ACC112 (cell line): ENCODE measurements at regions not wholly inside any gene's neighbourhood (a gene's known extent, or its start where the extent isn't known, plus 50 kb on each side); places are given as distances from the start of the nearest gene placed in this dataset.
"Not testable (repeated sequence)": the region's sequence is repeated elsewhere in the genome, so short reads cannot be mapped to it uniquely, and the experiment has no call there.

Source experiments
- H2AFZ ChIP-seq: fragments of 200-600 bp; sonication (generic); one replicate; pipeline ENCODE4 v1.6.0; 2017; ENCODE audit warnings: antibody characterized with exemption, low read length; ENCODE audit not compliant: unreplicated experiment
- H3K27ac ChIP-seq: fragments of 200-600 bp; sonication (generic); 2 replicates; pipeline ENCODE4 v1.5.1; 2014; ENCODE audit warnings: low read depth, mild to moderate bottlenecking, antibody characterized with exemption, low read length, moderate library complexity
- H3K27me3 ChIP-seq: fragments of 200-600 bp; sonication (generic); 2 replicates; pipeline ENCODE4 v1.6.1; 2014; ENCODE audit warnings: mild to moderate bottlenecking, antibody characterized with exemption, low read length, moderate library complexity, mixed read lengths; ENCODE audit not compliant: insufficient read depth
- H3K36me3 ChIP-seq: fragments of 200-600 bp; sonication (generic); 2 replicates; pipeline ENCODE4 v1.6.1; 2016; ENCODE audit warnings: mild to moderate bottlenecking, antibody characterized with exemption, low read length, moderate library complexity, mixed read lengths; ENCODE audit not compliant: insufficient read depth
- H3K4me1 ChIP-seq: fragments of 200-600 bp; sonication (generic); one replicate; pipeline ENCODE4 v1.6.1; 2016; ENCODE audit warnings: low read length, mixed read lengths; ENCODE audit not compliant: insufficient read depth, unreplicated experiment, control insufficient read depth
- H3K4me3 ChIP-seq: fragments of 200-600 bp; sonication (generic); 2 replicates; pipeline ENCODE4 v1.5.1; 2014; ENCODE audit warnings: mild to moderate bottlenecking, low read depth, low read length
- H3K79me2 ChIP-seq: fragments of 200-600 bp; sonication (generic); one replicate; pipeline ENCODE4 v1.6.0; 2016; ENCODE audit warnings: low read length; ENCODE audit not compliant: control insufficient read depth, unreplicated experiment, insufficient read depth

DNA sequence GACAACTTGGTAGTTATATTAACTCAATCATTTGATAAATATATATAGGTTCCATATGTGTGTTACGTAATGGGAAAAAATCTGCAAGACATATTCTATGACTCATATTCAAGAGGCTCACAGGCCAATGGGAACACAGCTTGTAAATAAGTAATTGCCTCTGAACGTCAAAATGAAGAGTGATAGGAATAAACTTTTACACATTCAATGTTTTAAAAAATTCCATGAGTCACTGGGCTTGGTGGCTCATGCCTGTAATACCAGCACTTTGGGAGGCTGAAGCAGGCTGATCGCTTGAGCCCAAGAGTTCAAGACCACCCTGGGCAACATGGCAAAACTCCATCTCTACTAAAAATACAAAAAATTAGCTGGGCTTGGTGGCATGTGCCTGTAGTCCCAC is 209.4 kb upstream of the MCHR2 start:
- peak overlapping the region; percentile 100 for H3K27ac ChIP-seq
- no peak overlapping the region for H3K4me3 ChIP-seq
- no peak overlapping the region for H2AFZ ChIP-seq
- H3K4me1 ChIP-seq, result peaks cover 11% of the 10 kb centered on the region
- H3K79me2 ChIP-seq, result no peaks in the 10 kb centered on the region
- no peaks in the 10 kb centered on the region for H3K36me3 ChIP-seq
- no peaks in the 10 kb centered on the region for H3K27me3 ChIP-seq

- Histone ChIP-seq H3K4me3 (no peak overlapping the region), H3K27me3 (no peaks in the 10 kb centered on the region), H2AFZ (peak overlapping the region; percentile 92), H3K36me3 (no peaks in the 10 kb centered on the region), H3K79me2 (no peaks in the 10 kb centered on the region), H3K27ac (peak overlapping the region; percentile 100), H3K4me1 (peaks cover 11% of the 10 kb centered on the region)
These were observed 208.6 kb upstream of the MCHR2 start for GRCh38 chr6:100202417-100203194.

DNA sequence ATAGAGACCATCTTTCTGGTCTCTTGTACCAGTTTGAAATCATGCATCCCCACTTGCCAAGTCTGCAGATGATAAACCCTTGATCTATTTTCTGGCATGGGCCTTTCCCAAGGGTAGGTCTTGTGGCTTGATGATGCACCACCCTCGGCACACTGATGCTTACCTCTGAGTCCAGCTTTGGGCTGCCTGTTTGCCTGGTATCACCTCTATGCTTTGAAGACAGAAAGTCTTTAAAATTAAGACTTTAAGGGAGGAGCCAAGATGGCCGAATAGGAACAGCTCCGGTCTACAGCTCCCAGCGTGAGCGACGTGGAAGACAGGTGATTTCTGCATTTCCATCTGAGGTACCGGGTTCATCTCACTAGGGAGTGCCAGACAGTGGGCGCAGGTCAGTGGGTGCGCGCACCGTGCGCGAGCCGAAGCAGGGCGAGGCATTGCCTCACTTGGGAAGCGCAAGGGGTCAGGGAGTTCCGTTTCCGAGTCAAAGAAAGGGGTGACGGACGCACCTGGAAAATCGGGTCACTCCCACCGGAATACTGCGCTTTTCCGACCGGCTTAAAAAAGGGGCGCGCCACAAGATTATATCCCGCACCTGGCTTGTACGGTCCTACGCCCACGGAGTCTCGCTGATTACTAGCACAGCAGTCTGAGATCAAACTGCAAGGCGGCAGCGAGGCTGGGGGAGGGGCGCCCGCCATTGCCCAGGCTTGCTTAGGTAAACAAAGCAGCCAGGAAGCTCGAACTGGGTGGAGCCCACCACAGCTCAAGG is 202.4 kb upstream of the MCHR2 start:
- not testable (repeated sequence) for H3K4me1 ChIP-seq, H3K27ac ChIP-seq, H3K79me2 ChIP-seq, H3K27me3 ChIP-seq, H3K4me3 ChIP-seq, H3K36me3 ChIP-seq, H2AFZ ChIP-seq

GRCh38 chr6:100195244-100195643 is 201.2 kb upstream of the MCHR2 start:
- H3K4me3 ChIP-seq, H3K36me3 ChIP-seq, H3K4me1 ChIP-seq, H3K27ac ChIP-seq, H3K79me2 ChIP-seq, H3K27me3 ChIP-seq, H2AFZ ChIP-seq: not testable (repeated sequence)

DNA sequence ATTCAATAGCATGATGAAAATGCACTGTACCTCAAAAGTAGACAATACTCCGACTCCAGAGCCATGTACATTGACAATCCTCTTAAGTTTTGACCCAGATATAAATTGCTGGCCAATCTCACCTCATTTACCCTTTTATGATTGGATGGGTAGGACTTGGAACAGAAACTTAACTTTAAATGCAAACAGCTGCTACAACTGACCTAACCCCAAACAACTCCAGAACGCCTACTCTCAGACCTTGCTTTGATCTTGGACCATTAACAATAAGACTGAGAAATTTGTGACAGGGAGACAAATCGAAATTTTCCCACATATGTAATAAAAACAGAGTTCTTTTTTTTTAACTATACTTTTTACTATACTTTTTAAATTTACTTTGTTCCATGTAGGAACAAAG is 200.5 kb upstream of the MCHR2 start:
- no peaks in the 10 kb centered on the region for H3K27me3 ChIP-seq
- no peak overlapping the region for H2AFZ ChIP-seq
- H3K4me1 ChIP-seq, result peaks cover 5% of the 10 kb centered on the region
- no peak overlapping the region for H3K4me3 ChIP-seq
- no peaks in the 10 kb centered on the region for H3K79me2 ChIP-seq
- no peaks in the 10 kb centered on the region for H3K36me3 ChIP-seq
- no peak overlapping the region for H3K27ac ChIP-seq

DNA sequence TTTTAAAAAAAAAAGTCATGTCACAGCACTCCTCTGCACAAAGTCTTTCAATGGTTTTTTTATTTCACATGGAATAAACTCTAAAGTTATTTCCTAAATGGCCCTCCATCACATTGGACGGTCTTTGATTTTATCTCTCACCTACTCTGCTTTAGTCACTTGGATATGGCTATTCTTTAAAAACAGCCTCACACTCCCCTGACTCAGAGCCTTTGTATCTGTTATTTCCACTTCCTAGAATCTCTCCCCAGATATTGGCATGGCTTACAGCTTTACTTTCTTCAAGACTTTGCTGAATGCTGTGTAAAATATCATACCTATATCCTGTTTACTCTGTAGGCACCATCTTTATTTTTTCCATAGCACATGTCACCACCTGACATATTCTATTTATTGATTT is 194.7 kb upstream of the MCHR2 start:
- Histone ChIP-seq H3K36me3 (no peaks in the 10 kb centered on the region), H2AFZ (no peak overlapping the region), H3K79me2 (no peaks in the 10 kb centered on the region), H3K4me3 (no peak overlapping the region), H3K4me1 (peaks cover 5% of the 10 kb centered on the region), H3K27ac (no peak overlapping the region), H3K27me3 (no peaks in the 10 kb centered on the region)

DNA sequence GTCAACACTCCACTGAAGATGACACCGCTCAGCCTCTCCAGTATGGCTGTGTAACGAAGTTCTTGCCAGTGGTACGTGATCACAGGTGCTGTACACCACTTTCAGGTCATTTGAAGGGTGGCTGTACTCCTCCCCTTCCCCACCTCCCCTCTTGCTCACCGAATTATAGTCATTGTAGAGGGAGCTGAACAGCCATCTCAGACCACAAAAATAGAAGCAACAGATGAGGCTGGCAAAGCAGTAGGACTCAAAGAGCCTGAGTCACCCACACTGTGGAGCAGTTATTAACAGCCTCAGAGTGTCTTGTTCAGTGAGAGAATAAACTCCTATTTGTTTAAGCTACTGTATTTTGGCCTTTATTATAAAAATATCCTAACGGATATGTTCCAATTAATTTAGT is 192.5 kb upstream of the MCHR2 start:
- no peaks in the 10 kb centered on the region for H3K36me3 ChIP-seq

DNA sequence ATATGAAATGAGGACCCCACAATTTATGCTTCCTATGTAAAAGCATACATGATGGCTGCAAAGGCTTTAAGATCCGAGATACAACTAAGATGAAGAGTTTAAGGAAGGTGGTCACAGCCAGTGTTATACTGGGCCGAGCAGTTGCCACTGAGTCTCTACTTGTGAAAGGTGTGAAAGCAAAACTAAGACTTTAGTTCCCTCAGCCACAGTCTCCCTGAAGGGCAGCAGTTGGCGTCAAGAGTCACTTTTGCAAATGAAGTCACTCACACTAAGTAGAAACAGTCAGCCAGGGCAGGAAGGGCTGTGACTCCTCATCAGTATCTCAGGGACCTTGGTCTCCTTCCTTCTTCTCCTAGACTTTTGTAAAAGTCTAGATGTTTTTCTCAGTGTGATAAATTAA is 191.6 kb upstream of the MCHR2 start:
- H3K4me3 ChIP-seq, result no peak overlapping the region
- H3K4me1 ChIP-seq, result peaks cover 5% of the 10 kb centered on the region
- H2AFZ ChIP-seq, result no peak overlapping the region
- H3K27me3 ChIP-seq, result no peaks in the 10 kb centered on the region
- no peaks in the 10 kb centered on the region for H3K36me3 ChIP-seq
- no peak overlapping the region for H3K27ac ChIP-seq
- no peaks in the 10 kb centered on the region for H3K79me2 ChIP-seq

More for the DNA sequence above, 192.5 kb upstream of the MCHR2 start:
- Histone ChIP-seq H3K79me2 (no peaks in the 10 kb centered on the region), H3K4me3 (no peak overlapping the region), H2AFZ (no peak overlapping the region), H3K27ac (no peak overlapping the region), H3K27me3 (no peaks in the 10 kb centered on the region), H3K4me1 (peaks cover 5% of the 10 kb centered on the region)

GRCh38 chr6:100184473-100184872 is 190.4 kb upstream of the MCHR2 start:
- Histone ChIP-seq H3K4me1 (no peaks in the 10 kb centered on the region), H3K79me2 (no peaks in the 10 kb centered on the region), H3K36me3 (no peaks in the 10 kb centered on the region), H3K27ac (no peak overlapping the region), H3K4me3 (no peak overlapping the region), H2AFZ (no peak overlapping the region), H3K27me3 (no peaks in the 10 kb centered on the region)

DNA sequence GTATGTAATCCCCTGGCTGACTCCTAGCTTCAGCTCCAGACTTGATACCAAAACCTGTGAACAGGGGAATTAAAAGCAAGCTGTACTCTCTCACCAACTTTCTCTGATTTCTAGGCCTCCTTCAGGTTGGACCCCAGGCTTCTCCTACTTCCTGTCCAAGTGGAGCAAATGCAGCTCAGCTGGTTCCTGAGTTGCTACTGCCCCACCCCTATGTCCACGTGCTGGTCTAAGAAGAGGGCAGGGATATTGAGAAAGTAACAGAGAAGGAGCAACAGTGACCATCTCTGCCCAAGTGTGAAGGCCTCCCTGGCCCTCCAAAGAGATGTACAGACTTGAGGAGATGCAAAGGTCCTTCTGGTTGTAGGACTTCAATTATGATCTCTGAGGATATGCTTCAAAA is 188.3 kb upstream of the MCHR2 start:
- Histone ChIP-seq H3K79me2 (no peaks in the 10 kb centered on the region), H3K27me3 (no peaks in the 10 kb centered on the region), H3K27ac (no peak overlapping the region), H3K36me3 (no peaks in the 10 kb centered on the region), H3K4me3 (no peak overlapping the region), H3K4me1 (peaks cover 8% of the 10 kb centered on the region), H2AFZ (no peak overlapping the region)

DNA sequence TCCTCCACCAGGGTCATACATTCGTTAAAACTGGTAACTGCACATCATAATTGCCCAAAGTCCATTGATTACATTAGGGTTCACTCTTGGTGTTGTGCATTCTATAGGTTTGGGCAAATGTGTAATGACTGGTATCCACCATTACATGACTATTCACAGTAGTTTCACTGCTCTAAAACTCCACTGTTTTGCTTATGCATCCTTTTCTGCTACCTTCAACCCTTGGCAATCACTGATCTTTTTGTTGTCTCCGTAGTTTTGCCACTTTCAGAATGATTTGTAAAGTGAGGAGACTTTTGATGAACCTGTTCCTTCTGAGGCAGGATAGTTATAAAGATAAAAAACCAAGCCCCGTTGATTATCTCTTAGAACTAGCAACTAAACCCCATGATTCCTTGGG is 187.3 kb upstream of the MCHR2 start:
- no peak overlapping the region for H3K27ac ChIP-seq
- H3K4me3 ChIP-seq, result no peak overlapping the region
- peaks cover 18% of the 10 kb centered on the region for H3K4me1 ChIP-seq
- H3K79me2 ChIP-seq, result no peaks in the 10 kb centered on the region
- H3K27me3 ChIP-seq, result no peaks in the 10 kb centered on the region
- no peak overlapping the region for H2AFZ ChIP-seq
- H3K36me3 ChIP-seq, result no peaks in the 10 kb centered on the region
